Middle frontal gyrus (tissue), 1 donor: ENCODE measurements at regions not wholly inside any gene's neighbourhood (a gene's known extent, or its start where the extent isn't known, plus 50 kb on each side); places are given as distances from the start of the nearest gene placed in this dataset.
"Not testable (repeated sequence)": the region's sequence is repeated elsewhere in the genome, so short reads cannot be mapped to it uniquely, and the experiment has no call there.

Experiments
- DNase-seq: peaks from one replicate; pipeline ENCODE4 v3.0.0-alpha.2; 2015; ENCODE audit warnings: low spot score; ENCODE audit errors: extremely low spot score

GRCh38 chr3:22743386-22743785, 459.7 kb upstream of the UBE2E2 start:
- DNase-seq, result not testable (repeated sequence)

- DNase-seq, result no peak
Observed at GRCh38 chr3:22745321-22745720, 457.8 kb upstream of the UBE2E2 start.

- no peak for DNase-seq
Observed at GRCh38 chr3:22746221-22746620, 456.9 kb upstream of the UBE2E2 start.

GRCh38 chr3:22748453-22749045, 454.6 kb upstream of the UBE2E2 start:
- DNase-seq, result no peak

- DNase-seq, result no peak
Observed at GRCh38 chr3:22759636-22760310, 443.4 kb upstream of the UBE2E2 start.

- DNase-seq, result no peak
Observed at GRCh38 chr3:22765679-22766078, 437.4 kb upstream of the UBE2E2 start.

- no peak for DNase-seq
Observed at GRCh38 chr3:22777834-22778233, 425.3 kb upstream of the UBE2E2 start.

- DNase-seq, result no peak
Observed at GRCh38 chr3:22779737-22780136, 423.4 kb upstream of the UBE2E2 start.

- no peak for DNase-seq
Observed at GRCh38 chr3:22792533-22792932, 410.6 kb upstream of the UBE2E2 start.

- DNase-seq, result no peak
Observed at GRCh38 chr3:22795917-22796316, 407.2 kb upstream of the UBE2E2 start.

GRCh38 chr3:22798461-22798860, 404.7 kb upstream of the UBE2E2 start:
- DNase-seq, result no peak

- DNase-seq, result no peak
Observed at GRCh38 chr3:22819209-22819608, 383.9 kb upstream of the UBE2E2 start.

GRCh38 chr3:22835041-22835440, 368.1 kb upstream of the UBE2E2 start:
- no peak for DNase-seq

- DNase-seq, result no peak
Observed at GRCh38 chr3:22836131-22836530, 367.0 kb upstream of the UBE2E2 start.

- DNase-seq, result no peak
Observed at GRCh38 chr3:22843854-22844253, 359.3 kb upstream of the UBE2E2 start.

- DNase-seq, result no peak
Observed at GRCh38 chr3:22846566-22846965, 356.6 kb upstream of the UBE2E2 start.

GRCh38 chr3:22849583-22849982, 353.5 kb upstream of the UBE2E2 start:
- not testable (repeated sequence) for DNase-seq

- no peak for DNase-seq
Observed at GRCh38 chr3:22856811-22857210, 346.3 kb upstream of the UBE2E2 start.

- DNase-seq, result no peak
Observed at GRCh38 chr3:22858486-22858885, 344.6 kb upstream of the UBE2E2 start.

- no peak for DNase-seq
Observed at GRCh38 chr3:22859618-22860017, 343.5 kb upstream of the UBE2E2 start.

GRCh38 chr3:22861426-22861825, 341.7 kb upstream of the UBE2E2 start:
- DNase-seq, result no peak

GRCh38 chr3:22862111-22862510, 341.0 kb upstream of the UBE2E2 start:
- DNase-seq, result no peak

GRCh38 chr3:22882834-22883233, 320.3 kb upstream of the UBE2E2 start:
- DNase-seq, result not testable (repeated sequence)
